ENCODE measurements at regions not wholly inside any gene's neighbourhood (a gene's known extent, or its start where the extent isn't known, plus 50 kb on each side); places are given as distances from the start of the nearest gene placed in this dataset.

DNA sequence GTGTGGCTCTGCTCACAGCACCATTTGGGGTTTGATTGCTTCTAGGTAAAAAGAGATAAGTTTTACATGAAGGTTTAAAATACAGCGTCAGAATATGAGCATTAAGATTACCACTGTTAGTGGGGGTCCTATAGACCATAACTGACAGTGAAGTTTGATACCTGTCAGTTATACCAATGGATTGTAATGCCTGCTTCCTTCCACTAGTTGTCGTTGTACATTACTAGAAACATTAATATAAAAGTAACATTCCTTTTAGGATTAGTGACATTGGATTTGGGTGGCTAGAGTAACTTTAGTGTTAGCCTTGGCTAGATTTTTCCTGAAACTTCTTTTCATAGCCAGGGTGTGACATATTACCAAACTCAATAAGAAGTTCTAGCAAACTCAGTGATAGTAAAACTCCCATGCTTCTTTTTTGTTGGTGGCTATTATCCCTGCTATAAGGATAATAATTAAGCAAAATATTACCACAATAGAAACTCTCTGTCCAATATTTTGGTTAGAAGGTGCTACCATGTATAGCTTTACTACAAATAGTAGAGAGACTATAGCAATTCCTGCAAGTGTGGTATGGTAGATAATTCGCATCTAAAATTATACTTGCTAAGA is 57.1 kb downstream of the FAM181B start:
- no peak for DNase-seq (ENCODE audit: low spot score)

DNA sequence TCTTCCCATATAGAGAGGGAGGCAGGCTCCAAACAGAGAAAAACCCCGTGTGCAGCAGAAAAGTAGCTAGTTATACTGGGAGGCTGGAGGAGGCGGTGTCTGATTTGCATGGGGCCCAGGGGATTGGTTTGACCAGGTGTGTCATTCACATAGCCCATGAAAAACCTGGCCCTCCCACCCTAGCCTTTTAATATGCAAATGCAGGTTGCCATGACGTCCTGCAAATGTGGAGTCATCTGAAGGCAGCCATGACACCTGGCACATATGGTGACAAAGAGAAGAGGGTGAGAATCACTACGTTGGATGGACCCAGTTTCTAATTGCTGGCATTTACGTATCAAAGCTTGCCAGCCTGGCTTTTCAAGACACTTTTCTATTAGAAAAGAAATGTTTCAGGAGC is 57.8 kb downstream of the FAM181B start:
- DNase-seq (ENCODE audit: low spot score) = no peak

GRCh38 chr11:82673631-82674030 is 60.0 kb downstream of the FAM181B start:
- DNase-seq (ENCODE audit: low spot score) = no peak

DNA sequence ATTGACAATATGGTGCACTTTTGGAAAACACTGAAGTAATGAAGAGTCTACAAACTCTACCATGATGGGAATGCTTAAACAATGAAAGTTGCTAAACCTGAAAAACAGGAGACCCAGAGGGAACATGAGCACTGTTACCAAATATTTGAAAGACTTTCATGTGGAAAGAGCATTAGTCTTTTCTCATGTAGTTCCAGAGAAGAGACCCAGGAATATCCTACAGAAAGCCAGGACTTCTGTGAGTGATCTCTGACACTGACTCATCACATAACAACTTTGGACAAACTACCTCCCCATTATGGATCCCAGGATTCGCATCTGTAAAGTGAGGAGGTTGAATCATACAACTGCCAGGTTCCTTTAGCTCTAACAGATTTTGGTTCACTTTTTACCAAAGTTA is 62.2 kb downstream of the FAM181B start:
- peak; percentile 50 for DNase-seq (ENCODE audit: low spot score)

DNA sequence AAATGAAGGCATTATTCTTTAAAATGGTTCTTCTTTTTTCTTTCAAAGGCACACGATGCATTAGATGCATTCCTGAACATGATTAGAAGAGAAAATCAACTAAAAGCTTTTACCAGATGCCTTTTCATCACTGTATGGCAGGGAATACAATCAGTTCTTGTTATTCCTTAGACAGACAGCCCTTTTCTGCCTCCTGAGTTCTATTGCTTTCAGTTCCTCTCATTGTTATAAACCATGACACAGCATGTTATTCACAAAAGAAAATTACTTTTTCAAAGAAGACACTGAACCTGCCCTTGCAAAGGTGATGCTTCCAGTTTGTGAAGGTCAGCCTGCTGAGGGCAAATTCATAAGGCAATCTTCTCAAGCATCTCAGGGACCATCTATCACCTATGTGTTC is 70.1 kb downstream of the FAM181B start:
- DNase-seq (ENCODE audit: low spot score) = no peak

GRCh38 chr11:82653752-82654151 is 79.9 kb downstream of the FAM181B start:
- DNase-seq (ENCODE audit: low spot score) = no peak

DNA sequence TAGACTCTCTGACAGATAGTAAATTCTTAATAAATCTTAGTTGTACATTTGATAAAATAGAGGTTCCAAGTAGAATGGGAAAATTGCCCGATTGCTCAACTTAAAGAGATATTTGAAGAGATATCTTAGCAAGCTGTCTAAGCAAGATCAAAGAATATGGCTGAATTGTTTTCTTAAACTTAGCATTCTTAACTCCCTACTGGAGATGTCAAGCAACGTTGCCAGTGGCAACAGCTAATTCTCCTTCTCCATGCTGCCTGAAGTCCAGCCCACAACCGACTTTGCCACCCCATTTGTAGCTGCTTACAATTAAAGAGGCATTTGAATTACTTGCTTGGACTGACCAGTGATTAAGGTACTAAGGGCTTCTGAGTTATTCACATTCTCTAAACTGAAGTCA is 94.4 kb downstream of the FAM181B start:
- DNase-seq (ENCODE audit: low spot score) = no peak

DNA sequence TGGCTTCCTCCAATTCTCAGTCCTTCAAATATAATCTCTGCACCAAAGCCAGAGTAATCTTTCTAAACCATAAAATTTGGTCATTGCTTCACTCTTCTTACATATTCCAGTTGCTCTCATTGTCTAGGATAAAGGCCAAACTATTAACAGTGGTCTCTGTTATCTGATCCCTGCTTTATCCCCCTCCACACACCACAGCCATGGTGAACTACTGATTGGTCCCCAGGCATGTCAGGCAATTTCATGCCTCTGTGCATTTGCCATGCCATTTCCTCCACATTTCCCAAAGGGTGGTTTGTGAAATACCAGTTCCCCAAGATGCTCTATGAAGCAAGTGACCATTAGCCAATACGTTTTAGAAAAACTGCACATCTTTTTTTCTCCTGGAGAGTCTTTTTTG is 97.0 kb downstream of the FAM181B start:
- DNase-seq (ENCODE audit: low spot score) = no peak

GRCh38 chr11:82634091-82634490 is 99.6 kb downstream of the FAM181B start:
- DNase-seq (ENCODE audit: low spot score) = no peak

DNA sequence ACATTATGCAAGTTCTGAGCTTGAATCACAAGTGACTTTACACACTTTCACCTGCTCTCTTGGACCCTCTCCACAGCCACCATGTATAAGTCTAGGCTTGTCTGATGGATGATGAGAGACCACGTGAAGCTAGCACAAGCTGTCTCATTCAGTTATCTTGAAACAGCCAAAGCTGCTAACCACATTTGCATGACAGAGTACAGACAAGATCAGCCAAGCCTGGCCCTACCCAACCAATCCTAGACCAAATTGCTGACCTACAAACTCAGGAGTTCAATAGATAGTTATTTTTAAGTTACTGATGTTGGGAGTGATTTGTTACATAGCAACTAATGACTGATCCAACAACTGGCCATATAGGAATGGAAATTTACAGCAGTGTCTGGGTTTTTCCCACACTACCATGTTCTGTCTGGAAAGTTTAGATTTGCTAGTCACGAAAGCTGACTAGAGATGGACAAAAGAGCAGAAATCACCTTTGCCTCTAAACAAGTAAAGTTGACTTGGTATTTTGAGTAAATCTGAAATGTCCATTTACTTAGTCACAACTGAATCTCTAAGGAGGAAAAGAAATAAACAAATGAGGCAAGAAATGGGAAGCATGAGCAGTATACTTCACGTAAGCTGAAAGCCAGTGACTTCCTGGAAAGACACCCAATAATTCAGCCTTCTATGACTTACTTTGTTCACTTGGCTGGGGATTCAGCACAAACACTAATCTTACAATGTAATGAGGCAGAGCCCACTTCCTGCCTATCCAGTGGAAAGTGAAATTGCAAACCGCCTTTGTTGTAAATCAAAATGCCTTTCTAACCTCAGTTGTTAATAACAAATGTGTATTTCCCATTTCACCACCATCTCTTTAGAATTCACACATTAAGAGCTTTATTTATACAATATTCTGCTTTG is 101.7 kb downstream of the FAM181B start:
- DNase-seq (ENCODE audit: low spot score) = peak; percentile 50

- DNase-seq (ENCODE audit: low spot score) = no peak
Observed at GRCh38 chr11:82610671-82611070, 123.0 kb downstream of the FAM181B start.

DNA sequence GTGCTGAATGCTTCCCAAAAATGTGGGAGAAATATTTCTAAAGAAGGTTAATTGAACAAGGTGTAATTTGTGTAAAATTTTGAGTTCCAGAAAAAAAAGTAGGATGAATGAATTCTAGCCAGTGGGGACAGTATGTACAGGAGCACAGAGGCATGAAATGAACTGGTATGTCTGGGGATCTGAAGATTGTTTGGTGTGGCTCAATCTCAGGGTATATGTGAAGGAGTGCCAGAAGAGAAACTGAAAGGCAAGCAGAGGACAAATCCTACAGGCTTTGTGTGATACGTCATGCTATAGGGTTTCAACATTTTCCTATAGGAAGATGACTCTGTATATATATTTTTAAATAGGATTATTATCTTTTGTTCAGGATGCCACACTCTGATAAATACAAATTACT is 126.9 kb downstream of the FAM181B start:
- no peak for DNase-seq (ENCODE audit: low spot score)

DNA sequence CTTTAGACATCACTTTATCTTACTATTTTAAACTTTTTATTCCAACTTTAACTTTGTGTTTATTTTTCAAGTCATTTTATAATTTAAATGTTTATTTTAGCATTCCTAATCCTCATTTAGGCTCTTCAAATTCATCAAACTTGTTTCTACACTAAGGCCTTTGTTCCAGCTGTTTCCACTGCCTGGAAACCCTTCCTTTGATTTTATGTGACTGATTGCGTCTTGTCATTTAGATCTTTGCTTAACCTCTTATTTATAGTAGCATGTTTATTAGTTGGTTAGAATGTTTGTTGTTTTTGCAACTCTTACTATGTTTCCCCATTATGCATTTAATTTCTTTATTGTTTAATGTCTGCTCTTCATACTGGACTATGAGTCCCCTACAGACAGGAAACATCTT is 132.0 kb downstream of the FAM181B start:
- no peak for DNase-seq (ENCODE audit: low spot score)

- no peak for DNase-seq (ENCODE audit: low spot score)
Observed at GRCh38 chr11:82599836-82600235, 133.8 kb downstream of the FAM181B start.

- no peak for DNase-seq (ENCODE audit: low spot score)
Observed at GRCh38 chr11:82586581-82586980, 147.1 kb downstream of the FAM181B start.

- no peak for DNase-seq (ENCODE audit: low spot score)
Observed at GRCh38 chr11:82577246-82577645, 156.4 kb downstream of the FAM181B start.

- no peak for DNase-seq (ENCODE audit: low spot score)
Observed at GRCh38 chr11:82560836-82561235, 172.8 kb downstream of the FAM181B start.

DNA sequence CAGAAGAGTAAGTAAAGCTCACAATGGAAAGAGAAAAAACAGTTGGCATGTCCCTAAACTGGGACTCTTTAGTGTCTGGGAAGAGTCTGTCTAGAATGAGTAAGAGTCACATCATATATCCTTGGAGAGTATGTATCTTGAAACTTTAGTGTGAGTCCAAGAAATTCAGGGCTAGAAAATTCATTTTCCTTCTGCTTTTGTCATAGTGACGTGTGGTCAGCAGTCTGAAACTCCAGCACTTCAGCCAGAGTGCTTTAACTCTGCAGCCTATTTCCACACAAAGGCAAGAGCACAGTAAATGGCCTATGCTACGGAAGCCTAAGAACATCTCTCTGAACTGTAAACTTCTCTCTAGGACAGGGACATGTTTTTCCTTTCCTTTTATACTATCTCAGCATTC is 174.1 kb downstream of the FAM181B start:
- DNase-seq (ENCODE audit: low spot score) = no peak

- DNase-seq (ENCODE audit: low spot score) = no peak
Observed at GRCh38 chr11:82557274-82557673, 176.4 kb downstream of the FAM181B start.

GRCh38 chr11:82556210-82556609 is 177.5 kb downstream of the FAM181B start:
- no peak for DNase-seq (ENCODE audit: low spot score)

DNA sequence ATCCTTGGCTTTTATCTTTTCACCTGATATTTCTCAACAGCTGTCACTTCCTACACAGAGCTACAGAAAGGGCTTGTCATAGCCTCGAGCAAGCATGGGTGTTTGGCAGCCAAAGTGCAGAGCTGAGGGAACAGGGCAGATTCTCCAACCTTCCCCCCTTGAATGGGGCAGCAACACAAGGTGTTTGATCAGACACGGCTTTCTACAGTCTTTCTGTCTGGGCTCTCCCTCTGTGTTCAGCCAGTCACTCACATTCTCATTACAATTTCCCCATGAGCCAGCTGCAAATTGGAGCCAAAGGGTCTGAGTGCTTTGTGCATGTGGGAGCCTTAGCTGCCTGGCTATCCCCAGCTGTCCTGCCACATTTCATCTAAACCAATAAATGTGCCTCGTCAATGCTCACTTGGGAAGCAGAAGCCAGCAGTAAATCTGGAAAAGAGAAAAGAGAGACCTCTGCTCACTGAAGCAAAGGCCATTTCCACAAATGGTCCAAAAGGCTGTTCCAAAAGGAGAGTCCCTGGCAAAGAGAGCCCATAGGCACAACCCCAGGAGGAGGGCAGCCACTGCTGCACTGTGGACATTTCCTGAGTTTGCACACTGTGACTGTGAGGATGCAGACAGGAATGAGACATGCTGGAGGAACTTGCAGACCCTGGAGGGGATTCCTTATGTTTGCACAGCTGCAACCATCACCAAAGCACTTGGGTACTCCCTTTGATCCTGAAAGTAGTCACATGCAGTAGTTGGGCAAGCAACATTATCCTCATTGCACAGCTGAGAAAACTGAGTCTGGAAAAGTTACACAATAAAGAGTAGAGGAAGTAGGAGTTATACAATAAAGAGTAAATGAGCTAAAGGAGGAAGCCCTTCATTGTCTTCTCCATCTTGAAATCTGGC is 186.8 kb downstream of the FAM181B start:
- DNase-seq (ENCODE audit: low spot score) = no peak

GRCh38 chr11:82539669-82540068 is 194.0 kb downstream of the FAM181B start:
- DNase-seq (ENCODE audit: low spot score) = no peak

GRCh38 chr11:82536706-82537105 is 197.0 kb downstream of the FAM181B start:
- DNase-seq (ENCODE audit: low spot score) = no peak

All from kidney tubule cell (primary cell).